HG02870 (cell line): ENCODE measurements at regions not wholly inside any gene's neighbourhood (a gene's known extent, or its start where the extent isn't known, plus 50 kb on each side); places are given as distances from the start of the nearest gene placed in this dataset.
A peak's percentile ranks its signal among the peaks of the same experiment; 100 is the strongest.

Experiments
- ATAC-seq: cut with Tn5 transposase; IDR thresholded peaks from one replicate; pipeline ENCODE4 v1.9.1; 2021; ENCODE audit warnings: mild to moderate bottlenecking, moderate library complexity; ENCODE audit not compliant: unreplicated experiment

- ATAC-seq: no peak
Observed at GRCh38 chr3:127484601-127485388, 105.7 kb downstream of the TPRA1 start.

GRCh38 chr3:127483902-127484591 is 106.5 kb downstream of the TPRA1 start:
- peak; percentile 93 for ATAC-seq

GRCh38 chr3:127483005-127483641 is 107.4 kb downstream of the TPRA1 start:
- ATAC-seq: no peak

GRCh38 chr3:127482216-127483004 is 108.1 kb downstream of the TPRA1 start:
- no peak for ATAC-seq

- ATAC-seq: no peak
Observed at GRCh38 chr3:127480196-127480954, 110.2 kb downstream of the TPRA1 start.

DNA sequence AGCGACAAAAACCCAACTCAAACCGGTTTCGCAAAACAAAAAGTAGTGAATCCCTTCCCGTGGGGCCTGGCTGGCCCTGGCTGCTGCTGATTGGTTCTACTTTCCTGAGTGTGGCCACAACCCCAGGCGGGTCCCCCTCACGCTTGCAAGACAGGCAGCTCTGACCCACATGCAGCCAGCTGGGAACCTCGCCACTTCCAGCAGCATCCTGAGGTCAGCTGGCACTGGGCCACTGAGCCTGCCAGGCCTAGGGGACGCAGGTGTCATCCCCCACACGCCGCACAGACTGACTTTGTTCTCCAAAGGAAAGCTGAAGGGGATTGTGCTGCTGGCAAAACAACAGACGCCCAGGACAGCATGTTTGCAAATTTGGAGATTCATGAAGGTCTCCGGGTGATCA is 111.1 kb downstream of the TPRA1 start:
- ATAC-seq: no peak

DNA sequence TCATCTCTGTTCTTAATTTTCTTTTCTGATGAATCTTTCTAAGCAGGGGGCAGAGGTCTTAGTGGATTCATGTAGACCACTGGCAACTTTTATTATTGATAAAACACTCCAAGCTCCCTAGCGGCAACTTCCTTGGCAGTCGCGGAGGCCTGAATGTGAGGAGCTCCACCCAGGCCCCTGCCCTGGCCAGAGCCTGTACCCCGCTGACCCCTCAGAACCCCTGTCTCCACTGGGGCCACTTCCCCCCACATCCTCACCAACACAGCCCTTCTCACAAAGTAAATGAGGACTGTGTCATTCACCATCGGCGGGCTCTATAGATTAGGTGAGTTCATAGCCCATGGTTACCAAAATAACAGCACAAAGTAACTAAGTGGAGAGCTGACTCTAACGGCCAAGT is 111.6 kb downstream of the TPRA1 start:
- ATAC-seq: no peak

DNA sequence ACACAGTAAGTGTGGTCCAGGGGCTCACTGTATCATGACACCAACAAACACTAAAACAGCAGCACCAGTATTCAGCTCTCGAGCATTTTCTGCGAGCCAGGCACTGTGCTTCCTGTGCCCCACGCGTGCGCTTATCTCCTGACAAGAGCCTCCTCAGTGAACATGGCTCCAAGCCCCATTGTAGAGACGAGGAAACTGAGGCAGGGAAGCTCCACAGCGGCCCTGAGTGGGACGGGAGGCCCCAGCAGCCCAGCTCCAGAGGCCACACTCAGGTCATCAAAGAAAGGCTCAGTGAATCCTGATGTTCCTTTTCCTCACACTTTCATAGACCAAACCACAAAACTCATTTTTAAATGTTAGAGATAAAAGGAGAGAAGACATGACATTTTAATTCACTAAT is 113.1 kb downstream of the TPRA1 start:
- no peak for ATAC-seq

- no peak for ATAC-seq
Observed at GRCh38 chr3:127476936-127477335, 113.6 kb downstream of the TPRA1 start.

- no peak for ATAC-seq
Observed at GRCh38 chr3:127475975-127476705, 114.4 kb downstream of the TPRA1 start.

- no peak for ATAC-seq
Observed at GRCh38 chr3:127475391-127475790, 115.1 kb downstream of the TPRA1 start.

- no peak for ATAC-seq
Observed at GRCh38 chr3:127473244-127474024, 117.1 kb downstream of the TPRA1 start.

DNA sequence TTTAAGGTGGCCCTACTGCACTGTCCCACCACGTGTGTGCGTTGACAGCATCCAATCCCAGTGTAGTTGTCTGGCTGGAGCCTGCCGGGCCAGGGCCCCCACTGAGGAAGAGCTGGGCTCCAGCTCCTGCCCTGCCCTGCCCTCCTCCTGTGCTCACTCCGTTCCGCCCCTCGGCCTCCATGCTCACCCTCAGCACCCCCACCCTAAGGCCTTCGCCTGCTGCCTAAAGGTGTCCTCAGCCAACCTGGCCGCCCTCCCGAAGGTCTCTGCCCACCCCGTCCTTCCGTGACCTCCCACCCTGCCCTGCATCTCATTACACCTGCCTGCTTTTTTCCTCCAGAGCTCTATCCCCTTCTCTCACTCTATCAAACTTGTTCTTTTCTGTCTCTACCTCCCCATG is 118.0 kb downstream of the TPRA1 start:
- ATAC-seq: no peak

- ATAC-seq: no peak
Observed at GRCh38 chr3:127471142-127471541, 119.4 kb downstream of the TPRA1 start.

DNA sequence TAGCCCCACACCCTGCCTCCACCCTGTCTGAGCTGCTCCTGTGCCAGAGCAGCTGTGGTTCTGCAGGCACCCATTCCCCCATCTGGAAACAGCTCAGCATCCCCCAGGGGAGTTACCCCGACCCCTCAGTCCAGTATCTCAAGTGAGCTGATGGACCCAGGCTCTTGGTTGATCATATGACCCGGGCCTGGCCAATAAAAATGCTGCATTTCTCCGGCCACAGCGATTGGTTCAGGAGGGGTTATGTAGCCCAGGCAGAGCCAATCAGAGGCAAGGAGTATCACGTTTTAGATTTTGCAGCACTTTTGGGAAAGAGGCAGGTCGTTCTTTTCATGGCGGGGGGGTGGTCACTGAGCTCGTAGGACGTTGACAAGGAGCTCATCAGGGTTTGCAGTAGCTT is 120.8 kb downstream of the TPRA1 start:
- no peak for ATAC-seq

DNA sequence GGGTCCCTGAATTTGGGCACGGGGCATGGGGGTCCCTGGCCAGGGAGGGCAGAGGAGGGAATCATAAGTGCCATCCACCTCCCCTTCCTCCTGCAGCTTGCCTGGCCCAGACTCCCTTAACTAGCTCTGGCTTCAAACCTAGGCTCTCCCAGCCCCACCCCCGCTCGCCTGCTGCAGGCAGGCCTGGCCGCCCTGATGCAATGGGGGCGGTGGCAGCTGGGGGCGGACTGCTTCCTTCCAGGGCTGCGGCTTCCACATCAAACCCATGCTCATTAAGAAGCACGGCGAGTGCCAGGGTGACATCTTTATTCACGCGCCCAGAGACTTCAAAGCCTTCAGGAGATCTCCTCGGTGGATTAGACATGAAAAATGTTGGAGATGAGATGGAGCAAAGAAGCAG is 123.1 kb downstream of the TPRA1 start:
- no peak for ATAC-seq

GRCh38 chr3:127464642-127465041 is 125.9 kb downstream of the TPRA1 start:
- no peak for ATAC-seq

DNA sequence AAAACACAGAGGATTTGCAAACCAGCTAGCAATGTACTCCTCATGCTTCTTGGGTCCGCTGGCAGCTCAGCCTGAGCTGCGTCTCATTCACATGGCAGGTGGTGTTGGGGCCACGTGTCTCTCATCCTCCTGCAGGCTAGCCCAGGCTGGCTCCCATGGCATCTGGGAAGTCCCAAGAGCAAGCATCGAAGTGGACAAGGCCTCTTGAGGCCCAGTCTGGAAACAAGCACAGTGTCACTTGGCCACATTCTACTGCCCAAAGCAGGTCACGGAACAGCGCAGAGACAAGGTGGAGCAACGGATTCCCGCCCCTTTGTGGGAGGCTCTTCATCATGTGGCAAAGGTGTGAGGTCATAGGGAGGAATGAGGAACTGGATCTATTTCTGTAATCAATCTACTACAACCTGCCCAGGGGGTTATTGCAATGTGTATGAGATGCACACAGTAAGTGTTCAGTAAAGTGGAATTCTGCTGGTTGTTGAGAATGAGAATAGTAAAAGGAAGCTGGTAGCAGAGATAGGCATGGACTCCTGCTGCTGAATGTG is 128.3 kb downstream of the TPRA1 start:
- no peak for ATAC-seq
